Esophagus squamous epithelium (tissue), 5 donors: ENCODE measurements at regions not wholly inside any gene's neighbourhood (a gene's known extent, or its start where the extent isn't known, plus 50 kb on each side); places are given as distances from the start of the nearest gene placed in this dataset.
"Not testable (repeated sequence)": the region's sequence is repeated elsewhere in the genome, so short reads cannot be mapped to it uniquely, and the experiment has no call there.

Experiments
- DNase-seq: peaks from one replicate; lab custom pipeline; 2025; lab: John Stamatoyannopoulos, UW
- H3K27ac ChIP-seq, 4 donors: fragments of 200-600 bp; sonication (generic); one replicate each; pipeline ENCODE4 v1.5.1; 2016 to 2019; ENCODE audit warnings: mild to moderate bottlenecking in 1 of 4
- H3K27me3 ChIP-seq, 4 donors: fragments of 200-600 bp; sonication (generic); 1 replicate in 3 of 4; 2 replicates in 1 of 4; pipeline versions ENCODE4 v1.5.1 to v1.6.0; 2017 to 2021; ENCODE audit warnings: antibody characterized with exemption in 1 of 4
- H3K36me3 ChIP-seq, 3 donors: fragments of 200-600 bp; sonication (generic); one replicate each; pipeline ENCODE4 v1.5.1; 2016 to 2019
- H3K4me1 ChIP-seq, 3 donors: fragments of 200-600 bp; sonication (generic); one replicate each; pipeline ENCODE4 v1.5.1; 2017 to 2019
- H3K4me3 ChIP-seq, 4 donors: fragments of 200-600 bp; sonication (generic); 1 replicate in 3 of 4; 2 replicates in 1 of 4; pipeline ENCODE4 v1.5.1; 2016 to 2019; ENCODE audit warnings: mild to moderate bottlenecking in 2 of 4, moderate library complexity in 1 of 4
- H3K9me3 ChIP-seq, 3 donors: fragments of 200-600 bp; sonication (generic); one replicate each; pipeline ENCODE4 v1.5.1; 2016 to 2019
- CTCF ChIP-seq, 6 experiments: fragments of 450-650 bp in 4 of 6; fragments of 200-600 bp in 2 of 6; sonication (generic) in 2 of 6; IDR thresholded peaks; one replicate each; pipeline ENCODE4 v1.5.1; 2016 to 2019; ENCODE audit warnings: antibody characterized with exemption in 6 of 6, mild to moderate bottlenecking in 4 of 6, moderate library complexity in 4 of 6
- POLR2A ChIP-seq, 4 donors: fragments of 450-650 bp; IDR thresholded peaks; one replicate each; pipeline ENCODE4 v1.6.1; 2017; ENCODE audit warnings: antibody characterized with exemption in 4 of 4, mild to moderate bottlenecking in 4 of 4, moderate library complexity in 3 of 4
- WGBS, 2 donors: methylation state at CpG; one replicate each; pipeline ENCODE4 v1.1.5; 2018; 5-methylcytosine and 5-hydroxymethylcytosine counted together
- intact Hi-C: fragments of 100-400 bp; cut with DNase I; formaldehyde crosslinking; loops from one replicate; pipeline ENCODE4 v1.15.0; 2022
- donor health status: DM: yes; HTN: yes; CAD: no.

DNA sequence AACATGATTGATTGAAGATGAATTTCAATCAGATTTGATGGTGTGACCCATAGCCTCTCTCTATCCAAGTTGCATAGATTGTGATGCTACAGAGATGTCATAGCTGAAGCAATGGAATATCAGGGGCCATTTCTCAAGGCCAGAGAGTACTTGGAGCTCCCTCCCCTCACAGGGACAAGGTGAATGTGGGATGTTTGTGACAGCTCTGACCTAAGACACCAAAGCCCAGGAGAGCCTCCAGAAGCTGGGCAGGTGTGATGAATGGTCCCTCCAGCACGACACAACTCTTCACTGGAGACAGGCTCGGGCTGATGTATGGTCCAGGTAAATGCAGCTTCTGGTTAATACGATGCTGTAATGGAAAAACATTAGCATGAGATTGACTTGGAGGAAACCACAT, 101.0 kb upstream of the ZC3H12A start:
- 54 to 78% methylated on average over 3 of the region's 3 CpGs for WGBS, 2 donors
- Histone ChIP-seq H3K4me1 (no peaks in the 10 kb centered on the region), H3K27me3 (peaks cover 0 to 12% (median 0%) of the 10 kb centered on the region in 4 donors), H3K4me3 (no peak overlapping the region), H3K9me3 (no peaks in the 10 kb centered on the region), H3K27ac (no peak overlapping the region), H3K36me3 (no peaks in the 10 kb centered on the region)
- intact Hi-C loops: no loop called here
- no peak for TF ChIP-seq POLR2A (IDR thresholded peaks at IDR 0.05)
- no peak for TF ChIP-seq CTCF (IDR thresholded peaks at IDR 0.05)
- DNase-seq: no peak

- peaks cover 0 to 38% (median 0%) of the 10 kb centered on the region in 4 donors for H3K27me3 ChIP-seq
These were observed 93.8 kb upstream of the ZC3H12A start for GRCh38 chr1:37380546-37380945.

DNA sequence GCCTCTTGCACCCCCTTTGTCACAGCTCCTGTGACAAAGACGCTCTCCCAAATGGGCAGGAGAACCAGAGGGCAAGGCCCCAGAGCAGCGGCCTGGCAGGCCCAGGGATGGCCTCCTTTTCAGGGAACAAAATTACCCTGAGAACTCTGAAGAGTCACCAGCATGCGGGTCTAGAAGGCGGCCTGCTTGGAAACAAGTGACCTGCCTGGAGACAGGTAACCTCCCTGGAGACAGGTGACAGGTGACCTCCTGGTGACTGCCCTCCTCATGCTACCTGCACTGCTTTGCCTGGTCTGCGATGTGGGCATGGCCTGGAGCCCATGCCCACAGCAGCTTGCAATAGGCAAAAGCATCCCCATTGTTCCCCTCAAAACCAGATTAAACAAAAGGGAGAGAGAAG, 86.5 kb upstream of the ZC3H12A start:
- no peak for DNase-seq
- Histone ChIP-seq H3K4me3 (no peak overlapping the region), H3K27ac (no peak overlapping the region), H3K27me3 (peaks cover 0 to 62% (median 0%) of the 10 kb centered on the region in 4 donors), H3K4me1 (no peaks in the 10 kb centered on the region), H3K36me3 (no peaks in the 10 kb centered on the region), H3K9me3 (no peaks in the 10 kb centered on the region)
- intact Hi-C loops: no loop called here
- WGBS, 2 donors: 40 to 77% methylated on average over 1 to 3 of the region's 5 CpGs
- TF ChIP-seq POLR2A (IDR thresholded peaks at IDR 0.05) (no peak), CTCF (IDR thresholded peaks at IDR 0.05) (no peak)

More at GRCh38 chr1:37380546-37380945, 93.8 kb upstream of the ZC3H12A start:
- DNase-seq, H3K36me3 ChIP-seq, H3K27ac ChIP-seq, H3K9me3 ChIP-seq, H3K4me1 ChIP-seq, intact Hi-C loops, H3K4me3 ChIP-seq: not testable (repeated sequence)
- WGBS, 2 donors: 30 to 50% methylated on average over 4 to 5 of the region's 9 CpGs

DNA sequence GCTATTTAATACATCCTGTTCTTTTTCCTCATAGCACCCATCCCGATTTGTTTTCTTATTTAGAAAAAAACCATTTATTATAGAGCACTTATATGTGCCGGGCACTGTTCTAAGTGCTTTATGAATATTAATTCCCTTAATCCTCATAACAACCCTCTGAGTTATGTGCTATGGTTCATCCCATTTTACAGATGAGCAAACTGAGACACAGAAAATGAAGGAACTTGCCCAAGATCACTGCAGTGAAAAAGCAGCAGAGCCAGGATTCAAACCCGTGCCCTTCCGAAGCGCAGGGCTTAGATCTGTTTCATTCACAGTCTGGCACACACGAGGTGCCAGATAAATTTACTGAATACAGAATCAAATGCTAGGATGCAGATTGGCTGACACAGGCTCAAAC, 85.1 kb upstream of the ZC3H12A start:
- DNase-seq: no peak
- no peaks in the 10 kb centered on the region for H3K36me3 ChIP-seq
- 67 to 82% methylated on average over 3 to 6 of the region's 6 CpGs for WGBS, 2 donors
- no peak overlapping the region for H3K27ac ChIP-seq
- H3K4me1 ChIP-seq: no peaks in the 10 kb centered on the region
- TF ChIP-seq CTCF (IDR thresholded peaks at IDR 0.05) (no peak), POLR2A (IDR thresholded peaks at IDR 0.05) (no peak)
- H3K4me3 ChIP-seq: no peak overlapping the region
- H3K27me3 ChIP-seq: peaks cover 0 to 65% (median 0%) of the 10 kb centered on the region in 4 donors
- intact Hi-C loops: no loop called here
- H3K9me3 ChIP-seq: no peaks in the 10 kb centered on the region

DNA sequence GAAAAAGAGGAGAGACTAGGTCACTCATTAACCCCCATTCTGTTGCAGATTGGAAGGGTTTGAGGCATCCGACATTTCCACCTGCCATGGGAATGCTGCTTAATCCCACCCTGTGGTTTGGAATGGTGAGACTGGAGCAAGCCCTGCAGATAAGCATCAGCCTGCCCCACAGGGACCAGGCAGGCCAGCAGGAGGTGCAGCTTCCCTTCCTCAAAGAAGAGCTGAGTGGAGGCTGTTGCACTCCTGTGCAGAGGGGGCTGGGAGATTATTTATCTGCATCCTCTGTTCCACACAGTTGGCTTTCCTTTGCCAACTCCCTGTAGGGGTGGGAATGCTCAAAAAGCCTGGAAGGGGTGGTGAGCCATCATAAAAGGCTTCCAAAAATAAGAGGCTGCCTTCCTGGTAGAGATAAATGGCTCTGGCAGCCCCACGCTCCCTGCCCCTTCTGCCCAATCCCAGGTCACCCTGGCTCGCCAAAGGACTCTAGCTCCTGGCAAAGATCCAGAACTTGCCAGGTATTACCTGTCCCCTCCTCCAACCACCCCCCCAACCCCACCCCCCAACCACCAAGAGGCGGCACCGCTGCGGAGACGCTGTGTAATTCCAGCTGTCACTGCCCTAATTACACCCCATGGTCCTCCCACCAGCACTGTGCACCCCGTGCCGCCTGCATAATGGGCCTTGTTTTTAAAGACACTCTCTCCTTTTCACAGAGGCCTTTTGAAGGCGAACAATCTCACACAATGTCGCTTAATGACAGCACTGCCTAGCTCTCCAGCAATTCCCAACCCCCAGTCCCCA, 83.0 kb upstream of the ZC3H12A start:
- H3K9me3 ChIP-seq: no peaks in the 10 kb centered on the region
- intact Hi-C loops: no loop called here
- no peaks in the 10 kb centered on the region for H3K36me3 ChIP-seq
- peaks cover 0 to 86% (median 3%) of the 10 kb centered on the region in 4 donors for H3K27me3 ChIP-seq
- TF ChIP-seq POLR2A (IDR thresholded peaks at IDR 0.05) (no peak), CTCF (IDR thresholded peaks at IDR 0.05) (no peak)
- H3K4me1 ChIP-seq: no peaks in the 10 kb centered on the region
- WGBS, 2 donors: 15 to 16% methylated on average over 9 to 11 of the region's 11 CpGs
- DNase-seq: no peak
- no peak overlapping the region for H3K27ac ChIP-seq
- no peak overlapping the region for H3K4me3 ChIP-seq
